ENCODE measurements at regions not wholly inside any gene's neighbourhood (a gene's known extent, or its start where the extent isn't known, plus 50 kb on each side); places are given as distances from the start of the nearest gene placed in this dataset.

- Histone ChIP-seq H3K9ac (ENCODE audit: low read depth in 1 of 2, low read length in 2 of 2) (no peak overlapping the region), H3K4me1 (ENCODE audit: control insufficient read depth in 4 of 4, insufficient read depth in 4 of 4, low read length in 3 of 4) (no peaks in the 10 kb centered on the region), H3K27me3 (ENCODE audit: control insufficient read depth in 4 of 4, insufficient read depth in 4 of 4, low read length in 3 of 4) (no peaks in the 10 kb centered on the region), H3K36me3 (ENCODE audit: control insufficient read depth in 4 of 4, insufficient read depth in 3 of 4, low read depth in 1 of 4, low read length in 3 of 4) (no peaks in the 10 kb centered on the region), H3K9me3 (ENCODE audit: control insufficient read depth in 4 of 4, low read length in 3 of 4) (no peaks in the 10 kb centered on the region), H3K4me3 (ENCODE audit: low read depth in 1 of 3, low read length in 3 of 3) (no peak overlapping the region), H3K27ac (ENCODE audit: low read depth in 1 of 2, low read length in 2 of 2) (no peak overlapping the region)
- DNase-seq (ENCODE audit: low spot score) = no peak
- TF ChIP-seq YY1 (IDR thresholded peaks at IDR 0.05) = no peak
- 60% methylated on average over 3 of the region's 3 CpGs for WGBS
Measured at GRCh38 chr16:61024180-61024900, 1011.9 kb downstream of the CDH8 start.

GRCh38 chr16:61014869-61015268, 1021.4 kb downstream of the CDH8 start:
- TF ChIP-seq TAF1 (conservative IDR thresholded peaks at IDR 0.05) (no peak), NR2F2 (IDR thresholded peaks at IDR 0.05) (no peak)
- no peak overlapping the region for H3K4me3 ChIP-seq (ENCODE audit: low read depth in 1 of 3, low read length in 3 of 3)
- no peak for DNase-seq (ENCODE audit: low spot score)
- H3K9me3 ChIP-seq (ENCODE audit: control insufficient read depth in 4 of 4, low read length in 3 of 4) = no peaks in the 10 kb centered on the region
- H3K27me3 ChIP-seq (ENCODE audit: control insufficient read depth in 4 of 4, insufficient read depth in 4 of 4, low read length in 3 of 4) = no peaks in the 10 kb centered on the region
- no peak overlapping the region for H3K9ac ChIP-seq (ENCODE audit: low read depth in 1 of 2, low read length in 2 of 2)
- H3K36me3 ChIP-seq (ENCODE audit: control insufficient read depth in 4 of 4, insufficient read depth in 3 of 4, low read depth in 1 of 4, low read length in 3 of 4) = no peaks in the 10 kb centered on the region
- H3K27ac ChIP-seq (ENCODE audit: low read depth in 1 of 2, low read length in 2 of 2) = no peak overlapping the region
- WGBS = 71% methylated on average over 6 of the region's 6 CpGs
- H3K4me1 ChIP-seq (ENCODE audit: control insufficient read depth in 4 of 4, insufficient read depth in 4 of 4, low read length in 3 of 4) = no peaks in the 10 kb centered on the region

GRCh38 chr16:61007694-61008093, 1028.5 kb downstream of the CDH8 start:
- Histone ChIP-seq H3K36me3 (ENCODE audit: control insufficient read depth in 4 of 4, insufficient read depth in 3 of 4, low read depth in 1 of 4, low read length in 3 of 4) (no peaks in the 10 kb centered on the region), H3K4me3 (ENCODE audit: low read depth in 1 of 3, low read length in 3 of 3) (no peak overlapping the region), H3K4me1 (ENCODE audit: control insufficient read depth in 4 of 4, insufficient read depth in 4 of 4, low read length in 3 of 4) (no peaks in the 10 kb centered on the region), H3K9me3 (ENCODE audit: control insufficient read depth in 4 of 4, low read length in 3 of 4) (no peaks in the 10 kb centered on the region), H3K27ac (ENCODE audit: low read depth in 1 of 2, low read length in 2 of 2) (no peak overlapping the region), H3K9ac (ENCODE audit: low read depth in 1 of 2, low read length in 2 of 2) (no peak overlapping the region), H3K27me3 (ENCODE audit: control insufficient read depth in 4 of 4, insufficient read depth in 4 of 4, low read length in 3 of 4) (no peaks in the 10 kb centered on the region)
- DNase-seq (ENCODE audit: low spot score) = no peak
- TF ChIP-seq JUND (IDR thresholded peaks at IDR 0.05) = no peak
- TF ChIP-seq ATF3 (IDR thresholded peaks at IDR 0.05) = no peak
- TF ChIP-seq HNF4A (conservative IDR thresholded peaks at IDR 0.05) = no peak
- no peak for TF ChIP-seq RAD21 (IDR thresholded peaks at IDR 0.05)
- TF ChIP-seq GABPA (IDR thresholded peaks at IDR 0.05 in 1 of 2, conservative IDR thresholded peaks at IDR 0.05 in 1 of 2) = no peak
- WGBS = 74% methylated on average over 8 of the region's 8 CpGs

GRCh38 chr16:61005952-61006351, 1030.3 kb downstream of the CDH8 start:
- WGBS = 49% methylated on average over 2 of the region's 2 CpGs
- TF ChIP-seq HNF4G (IDR thresholded peaks at IDR 0.05) = no peak
- TF ChIP-seq NR2F2 (IDR thresholded peaks at IDR 0.05) = no peak
- TF ChIP-seq FOXA2 (IDR thresholded peaks at IDR 0.05) = no peak
- no peak for TF ChIP-seq REST (IDR thresholded peaks at IDR 0.05)
- no peak for TF ChIP-seq RXRA (IDR thresholded peaks at IDR 0.05)
- TF ChIP-seq ATF3 (IDR thresholded peaks at IDR 0.05) = no peak
- no peak for TF ChIP-seq YY1 (IDR thresholded peaks at IDR 0.05)
- TF ChIP-seq EGR1 (IDR thresholded peaks at IDR 0.05; ENCODE audit: low read depth in 2 of 2) = no peak
- Histone ChIP-seq H3K4me1 (ENCODE audit: control insufficient read depth in 4 of 4, insufficient read depth in 4 of 4, low read length in 3 of 4) (no peaks in the 10 kb centered on the region), H3K27me3 (ENCODE audit: control insufficient read depth in 4 of 4, insufficient read depth in 4 of 4, low read length in 3 of 4) (no peaks in the 10 kb centered on the region), H3K9ac (ENCODE audit: low read depth in 1 of 2, low read length in 2 of 2) (no peak overlapping the region), H3K27ac (ENCODE audit: low read depth in 1 of 2, low read length in 2 of 2) (no peak overlapping the region), H3K9me3 (ENCODE audit: control insufficient read depth in 4 of 4, low read length in 3 of 4) (no peaks in the 10 kb centered on the region), H3K4me3 (ENCODE audit: low read depth in 1 of 3, low read length in 3 of 3) (no peak overlapping the region), H3K36me3 (ENCODE audit: control insufficient read depth in 4 of 4, insufficient read depth in 3 of 4, low read depth in 1 of 4, low read length in 3 of 4) (no peaks in the 10 kb centered on the region)
- no peak for DNase-seq (ENCODE audit: low spot score)

Measured in liver (tissue), 7 donors.